Fibroblast of pulmonary artery (primary cell): ENCODE measurements at regions not wholly inside any gene's neighbourhood (a gene's known extent, or its start where the extent isn't known, plus 50 kb on each side); places are given as distances from the start of the nearest gene placed in this dataset.

ENCODE experiments used
- DNase-seq: peaks from one replicate; pipeline ENCODE4 v3.0.0-alpha.2; 2010; ENCODE audit warnings: low read depth
- H3K4me3 ChIP-seq: replicated peaks from 2 replicates; pipeline ENCODE4 v1.5.1; 2011; ENCODE audit warnings: low read depth, mild to moderate bottlenecking, control low read depth, low read length, moderate library complexity
- CTCF ChIP-seq: IDR thresholded peaks from 2 replicates; pipeline ENCODE4 v1.5.1; 2011; ENCODE audit warnings: mild to moderate bottlenecking, control low read depth, low read length, inconsistent platforms; ENCODE audit errors: missing control alignments

GRCh38 chr5:167245868-167246267, 1045.6 kb upstream of the WWC1 start:
- no peak for DNase-seq
- H3K4me3 ChIP-seq, result no peak overlapping the region
- TF ChIP-seq CTCF, result no peak

GRCh38 chr5:167247816-167248215, 1043.6 kb upstream of the WWC1 start:
- DNase-seq, result no peak
- TF ChIP-seq CTCF, result no peak
- H3K4me3 ChIP-seq, result no peak overlapping the region

DNA sequence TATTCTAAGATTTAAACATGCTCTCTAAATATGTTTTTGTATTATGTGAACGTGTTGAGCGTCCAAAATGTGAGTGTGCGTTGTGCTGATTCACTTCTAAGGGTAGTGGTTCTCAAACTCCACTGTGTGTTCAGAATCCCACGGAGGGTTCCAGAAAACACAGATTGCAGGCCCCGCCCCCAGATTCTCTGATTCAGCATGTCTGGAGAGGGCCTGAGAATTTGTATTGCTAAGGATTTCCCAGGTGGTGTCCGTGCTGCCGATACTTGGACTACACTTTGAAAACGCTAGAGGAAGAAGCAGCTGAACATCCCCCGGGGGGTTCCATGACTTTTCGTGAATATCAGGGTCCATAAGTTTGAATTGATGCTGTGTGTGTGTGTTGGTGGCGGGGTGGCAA, 1043.2 kb upstream of the WWC1 start:
- H3K4me3 ChIP-seq, result no peak overlapping the region
- no peak for DNase-seq
- TF ChIP-seq CTCF, result no peak

DNA sequence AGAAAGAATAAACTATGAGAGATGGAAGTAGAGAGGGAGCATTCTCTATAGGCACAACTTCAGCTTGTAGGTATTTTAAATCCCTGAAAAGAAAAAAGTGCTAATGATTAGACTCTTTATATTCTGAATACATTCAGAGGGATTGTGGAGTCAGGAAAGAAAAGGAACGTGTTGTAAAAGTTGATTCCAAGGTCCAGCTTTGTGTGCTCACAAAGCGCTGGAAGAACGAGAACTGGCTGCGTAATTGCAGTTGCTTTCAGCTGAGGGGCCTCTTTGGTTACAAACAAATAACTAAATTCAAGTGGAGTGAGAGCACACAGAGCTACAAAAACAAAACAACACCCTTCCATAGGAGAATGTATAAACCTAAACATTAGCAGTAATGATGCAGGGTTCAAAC, 1040.4 kb upstream of the WWC1 start:
- DNase-seq, result no peak
- H3K4me3 ChIP-seq, result no peak overlapping the region
- TF ChIP-seq CTCF, result no peak

- H3K4me3 ChIP-seq, result no peak overlapping the region
- TF ChIP-seq CTCF, result no peak
- no peak for DNase-seq
Measured at GRCh38 chr5:167254132-167254531, 1037.3 kb upstream of the WWC1 start.

DNA sequence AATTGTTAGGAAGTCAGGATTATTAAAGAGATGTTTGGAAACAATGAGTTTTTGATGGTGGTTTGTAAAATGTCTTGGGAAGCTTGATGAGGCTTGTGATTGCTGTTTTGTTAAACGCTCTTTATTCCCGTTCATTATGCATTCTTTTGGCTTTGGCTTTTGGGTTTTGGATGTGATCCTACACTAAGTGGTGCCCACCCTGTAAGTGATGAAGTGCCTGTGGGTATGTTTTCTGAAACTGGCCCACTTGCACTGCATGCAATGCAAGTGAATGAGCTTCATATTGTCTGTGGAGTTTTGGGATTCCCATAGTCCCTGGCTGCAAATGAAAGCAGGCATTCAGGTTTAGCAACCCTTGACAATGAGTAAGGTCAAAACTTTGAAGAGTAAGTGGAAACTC, 1035.5 kb upstream of the WWC1 start:
- no peak for DNase-seq
- no peak overlapping the region for H3K4me3 ChIP-seq
- no peak for TF ChIP-seq CTCF

- H3K4me3 ChIP-seq, result no peak overlapping the region
- DNase-seq, result no peak
- TF ChIP-seq CTCF, result no peak
Measured at GRCh38 chr5:167259806-167260205, 1031.6 kb upstream of the WWC1 start.
